22Rv1 (cell line): ENCODE measurements at regions not wholly inside any gene's neighbourhood (a gene's known extent, or its start where the extent isn't known, plus 50 kb on each side); places are given as distances from the start of the nearest gene placed in this dataset.

Source experiments
- ZFX ChIP-seq: fragments of 450-650 bp; IDR thresholded peaks from 2 replicates; pipeline ENCODE4 v1.6.1; 2017; ENCODE audit warnings: antibody characterized with exemption, borderline replicate concordance
- TF ChIP-seq, protein P1 (sequence below): fragments of 450-650 bp; IDR thresholded peaks from 2 replicates; pipeline ENCODE4 v1.5.1; 2017; ENCODE audit warnings: mild to moderate bottlenecking

DNA sequence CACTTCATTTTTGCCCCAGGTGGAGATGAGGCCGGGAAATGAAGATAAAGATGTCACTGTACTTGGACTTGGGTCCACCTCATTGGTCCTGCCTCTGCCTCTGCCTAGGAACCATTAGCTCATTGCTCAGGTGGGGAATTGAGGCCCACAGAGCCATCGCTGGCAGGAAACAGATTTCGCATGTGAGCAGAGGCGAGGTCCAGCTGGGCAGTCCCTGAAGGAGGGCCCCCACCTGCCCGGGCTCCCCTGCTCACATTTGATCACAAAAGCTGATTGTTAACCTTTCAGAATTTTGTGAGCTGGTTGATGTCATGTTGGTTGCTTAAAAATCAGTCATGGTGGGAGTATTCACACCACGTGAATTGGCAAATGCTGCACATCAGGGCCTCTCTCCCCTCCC lies 273.8 kb upstream of the MVB12B start:
- TF ChIP-seq, protein P1, sequence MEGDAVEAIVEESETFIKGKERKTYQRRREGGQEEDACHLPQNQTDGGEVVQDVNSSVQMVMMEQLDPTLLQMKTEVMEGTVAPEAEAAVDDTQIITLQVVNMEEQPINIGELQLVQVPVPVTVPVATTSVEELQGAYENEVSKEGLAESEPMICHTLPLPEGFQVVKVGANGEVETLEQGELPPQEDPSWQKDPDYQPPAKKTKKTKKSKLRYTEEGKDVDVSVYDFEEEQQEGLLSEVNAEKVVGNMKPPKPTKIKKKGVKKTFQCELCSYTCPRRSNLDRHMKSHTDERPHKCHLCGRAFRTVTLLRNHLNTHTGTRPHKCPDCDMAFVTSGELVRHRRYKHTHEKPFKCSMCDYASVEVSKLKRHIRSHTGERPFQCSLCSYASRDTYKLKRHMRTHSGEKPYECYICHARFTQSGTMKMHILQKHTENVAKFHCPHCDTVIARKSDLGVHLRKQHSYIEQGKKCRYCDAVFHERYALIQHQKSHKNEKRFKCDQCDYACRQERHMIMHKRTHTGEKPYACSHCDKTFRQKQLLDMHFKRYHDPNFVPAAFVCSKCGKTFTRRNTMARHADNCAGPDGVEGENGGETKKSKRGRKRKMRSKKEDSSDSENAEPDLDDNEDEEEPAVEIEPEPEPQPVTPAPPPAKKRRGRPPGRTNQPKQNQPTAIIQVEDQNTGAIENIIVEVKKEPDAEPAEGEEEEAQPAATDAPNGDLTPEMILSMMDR, result no peak
- TF ChIP-seq ZFX, result no peak
